Glutamatergic neuron (in vitro differentiated cells): ENCODE measurements at regions not wholly inside any gene's neighbourhood (a gene's known extent, or its start where the extent isn't known, plus 50 kb on each side); places are given as distances from the start of the nearest gene placed in this dataset.

Experiments used
- DNase-seq: peaks from one replicate; pipeline ENCODE4 v3.0.0; 2022
- H3K27ac Mint-ChIP-seq: one replicate; pipeline ENCODE4 v1.8.0; 2020; ENCODE audit warnings: mild to moderate bottlenecking, mixed read lengths, inconsistent platforms; ENCODE audit not compliant: unreplicated experiment
- H3K27me3 Mint-ChIP-seq: one replicate; pipeline ENCODE4 v1.8.0; 2020; ENCODE audit warnings: mild to moderate bottlenecking, moderate library complexity, mixed read lengths, inconsistent platforms; ENCODE audit not compliant: unreplicated experiment
- H3K36me3 Mint-ChIP-seq: one replicate; pipeline ENCODE4 v1.8.0; 2020; ENCODE audit warnings: mild to moderate bottlenecking, mixed read lengths, inconsistent platforms; ENCODE audit not compliant: unreplicated experiment
- H3K4me1 Mint-ChIP-seq: one replicate; pipeline ENCODE4 v1.8.0; 2020; ENCODE audit warnings: mild to moderate bottlenecking, low read depth, mixed read lengths, inconsistent platforms; ENCODE audit not compliant: unreplicated experiment
- H3K4me3 Mint-ChIP-seq: one replicate; pipeline ENCODE4 v1.8.0; 2020; ENCODE audit warnings: mild to moderate bottlenecking, mixed read lengths, inconsistent platforms; ENCODE audit not compliant: unreplicated experiment
- H3K9me3 Mint-ChIP-seq: one replicate; pipeline ENCODE4 v1.8.0; 2020; ENCODE audit warnings: mild to moderate bottlenecking, moderate library complexity, mixed read lengths, inconsistent platforms; ENCODE audit not compliant: unreplicated experiment
- TF ChIP-seq, protein P1 (sequence below): fragments of 200-600 bp; sonication (generic); IDR thresholded peaks from one replicate; pipeline ENCODE4 v1.5.0; 2021; ENCODE audit not compliant: partially characterized antibody, unreplicated experiment

- Mint-ChIP-seq H3K4me1 (no peaks in the 10 kb centered on the region), H3K36me3 (peaks cover 4% of the 10 kb centered on the region), H3K4me3 (no peak overlapping the region), H3K27me3 (peaks cover 5% of the 10 kb centered on the region), H3K27ac (no peak overlapping the region), H3K9me3 (peaks cover 4% of the 10 kb centered on the region)
- DNase-seq, result no peak
- TF ChIP-seq, protein P1, sequence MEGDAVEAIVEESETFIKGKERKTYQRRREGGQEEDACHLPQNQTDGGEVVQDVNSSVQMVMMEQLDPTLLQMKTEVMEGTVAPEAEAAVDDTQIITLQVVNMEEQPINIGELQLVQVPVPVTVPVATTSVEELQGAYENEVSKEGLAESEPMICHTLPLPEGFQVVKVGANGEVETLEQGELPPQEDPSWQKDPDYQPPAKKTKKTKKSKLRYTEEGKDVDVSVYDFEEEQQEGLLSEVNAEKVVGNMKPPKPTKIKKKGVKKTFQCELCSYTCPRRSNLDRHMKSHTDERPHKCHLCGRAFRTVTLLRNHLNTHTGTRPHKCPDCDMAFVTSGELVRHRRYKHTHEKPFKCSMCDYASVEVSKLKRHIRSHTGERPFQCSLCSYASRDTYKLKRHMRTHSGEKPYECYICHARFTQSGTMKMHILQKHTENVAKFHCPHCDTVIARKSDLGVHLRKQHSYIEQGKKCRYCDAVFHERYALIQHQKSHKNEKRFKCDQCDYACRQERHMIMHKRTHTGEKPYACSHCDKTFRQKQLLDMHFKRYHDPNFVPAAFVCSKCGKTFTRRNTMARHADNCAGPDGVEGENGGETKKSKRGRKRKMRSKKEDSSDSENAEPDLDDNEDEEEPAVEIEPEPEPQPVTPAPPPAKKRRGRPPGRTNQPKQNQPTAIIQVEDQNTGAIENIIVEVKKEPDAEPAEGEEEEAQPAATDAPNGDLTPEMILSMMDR, result no peak
Measured at GRCh38 chr11:13116491-13116890, 107.4 kb downstream of the RASSF10 start.

GRCh38 chr11:13117344-13117743 lies 108.2 kb downstream of the RASSF10 start:
- Mint-ChIP-seq H3K27ac (no peak overlapping the region), H3K4me3 (no peak overlapping the region), H3K36me3 (peaks cover 7% of the 10 kb centered on the region), H3K9me3 (peaks cover 4% of the 10 kb centered on the region), H3K27me3 (peaks cover 5% of the 10 kb centered on the region), H3K4me1 (no peaks in the 10 kb centered on the region)
- TF ChIP-seq, protein P1, result no peak
- no peak for DNase-seq

GRCh38 chr11:13118194-13118593 lies 109.1 kb downstream of the RASSF10 start:
- peaks cover 8% of the 10 kb centered on the region for H3K36me3 Mint-ChIP-seq
- H3K27ac Mint-ChIP-seq, result no peak overlapping the region
- TF ChIP-seq, protein P1, result no peak
- no peak overlapping the region for H3K4me3 Mint-ChIP-seq
- H3K9me3 Mint-ChIP-seq, result peaks cover 4% of the 10 kb centered on the region
- no peaks in the 10 kb centered on the region for H3K4me1 Mint-ChIP-seq
- H3K27me3 Mint-ChIP-seq, result peaks cover 5% of the 10 kb centered on the region
- no peak for DNase-seq

GRCh38 chr11:13118650-13119049 lies 109.5 kb downstream of the RASSF10 start:
- H3K27me3 Mint-ChIP-seq, result peaks cover 5% of the 10 kb centered on the region
- no peaks in the 10 kb centered on the region for H3K4me1 Mint-ChIP-seq
- TF ChIP-seq, protein P1, result no peak
- H3K9me3 Mint-ChIP-seq, result peaks cover under 1% of the 10 kb centered on the region
- no peak overlapping the region for H3K4me3 Mint-ChIP-seq
- DNase-seq, result no peak
- peaks cover 8% of the 10 kb centered on the region for H3K36me3 Mint-ChIP-seq
- H3K27ac Mint-ChIP-seq, result no peak overlapping the region

DNA sequence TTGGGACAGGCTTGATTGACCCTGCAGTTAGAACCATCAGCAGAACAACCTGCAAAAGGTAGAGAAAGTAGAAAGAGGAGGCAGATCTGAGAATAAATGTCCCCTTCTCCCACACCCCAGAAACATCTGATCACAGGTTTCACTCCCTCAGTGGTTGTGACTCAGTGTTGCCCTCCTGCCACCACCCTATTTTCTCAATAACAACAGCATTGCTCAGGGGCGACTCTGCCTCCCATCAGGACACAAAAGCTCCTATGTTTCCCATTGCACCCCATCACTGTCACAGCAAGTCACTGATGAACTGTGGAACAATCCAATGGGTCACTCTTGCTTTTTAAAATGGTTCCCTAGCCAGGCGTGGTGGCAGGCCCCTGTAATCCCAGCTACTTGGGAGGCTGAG lies 110.2 kb downstream of the RASSF10 start:
- Mint-ChIP-seq H3K27me3 (peaks cover 5% of the 10 kb centered on the region), H3K9me3 (no peaks in the 10 kb centered on the region), H3K27ac (no peak overlapping the region), H3K4me1 (no peaks in the 10 kb centered on the region), H3K36me3 (peaks cover 8% of the 10 kb centered on the region), H3K4me3 (no peak overlapping the region)
- no peak for DNase-seq
- TF ChIP-seq, protein P1, result no peak
